Uterus (tissue), 3 donors: ENCODE measurements at regions not wholly inside any gene's neighbourhood (a gene's known extent, or its start where the extent isn't known, plus 50 kb on each side); places are given as distances from the start of the nearest gene placed in this dataset.

ENCODE experiments used
- DNase-seq, 2 donors: peaks; one replicate each; pipeline ENCODE4 v3.0.0-alpha.2; 2019 to 2020
- H3K27ac ChIP-seq, 2 donors: fragments of 200-600 bp; sonication (generic); 1 replicate in 1 of 2; 2 replicates in 1 of 2; pipeline ENCODE4 v1.5.1; 2016 to 2018
- H3K27me3 ChIP-seq, 2 donors: fragments of 200-600 bp; sonication (generic); one replicate each; pipeline ENCODE4 v1.5.1; 2018 to 2019; ENCODE audit warnings: control low read depth in 1 of 2
- H3K36me3 ChIP-seq, 2 donors: fragments of 200-600 bp; sonication (generic); one replicate each; pipeline ENCODE4 v1.5.1; 2019; ENCODE audit warnings: control low read depth in 1 of 2
- H3K4me1 ChIP-seq, 2 donors: fragments of 200-600 bp; sonication (generic); one replicate each; pipeline ENCODE4 v1.5.1; 2018 to 2019; ENCODE audit warnings: control low read depth in 1 of 2
- H3K4me3 ChIP-seq, 2 donors: fragments of 200-600 bp; sonication (generic); 1 replicate in 1 of 2; 2 replicates in 1 of 2; pipeline ENCODE4 v1.5.1; 2018 to 2019; ENCODE audit warnings: mild to moderate bottlenecking in 1 of 2
- H3K9me3 ChIP-seq, 2 donors: fragments of 200-600 bp; sonication (generic); one replicate each; pipeline ENCODE4 v1.5.1; 2019; ENCODE audit warnings: control low read depth in 1 of 2
- POLR2A ChIP-seq, 2 donors: fragments of 450-650 bp; IDR thresholded peaks; one replicate each; pipeline ENCODE4 v1.6.1; 2016; ENCODE audit warnings: antibody characterized with exemption in 2 of 2, mild to moderate bottlenecking in 1 of 2, moderate library complexity in 1 of 2
- intact Hi-C: fragments of 100-400 bp; cut with DNase I; formaldehyde crosslinking; loops from one replicate; pipeline ENCODE4 v1.15.1; 2023; ENCODE audit warnings: low total_unique reads
- TF ChIP-seq, protein P1 (sequence below), 4 experiments: fragments of 200-600 bp in 2 of 4; fragments of 450-650 bp in 2 of 4; sonication (generic) in 2 of 4; IDR thresholded peaks; one replicate each; pipeline ENCODE4 v1.5.1; 2016 to 2019; ENCODE audit warnings: antibody characterized with exemption in 4 of 4, mild to moderate bottlenecking in 2 of 4, moderate library complexity in 1 of 4
- donor health status: DM: yes; HTN: yes; CAD: no.

DNA sequence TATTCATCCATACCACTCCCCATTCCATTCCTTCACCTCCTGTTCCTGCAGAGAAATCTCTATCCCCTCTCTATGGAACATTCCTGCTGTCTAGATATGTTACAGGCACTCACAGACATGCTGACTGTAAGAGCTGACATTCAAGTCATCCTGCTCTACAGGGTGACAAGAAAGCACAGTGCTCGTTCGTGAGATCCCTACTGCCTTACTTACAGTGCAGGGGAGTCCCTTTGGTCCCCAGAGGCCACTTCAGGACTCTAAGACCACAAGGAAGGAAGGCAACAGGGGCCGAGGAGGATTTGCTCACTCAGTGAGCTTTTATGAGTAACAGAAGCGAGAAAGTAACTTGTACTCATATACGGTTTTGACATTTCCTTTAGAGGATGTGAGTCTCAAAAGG, 110.5 kb downstream of the GAS1 start:
- Histone ChIP-seq H3K27ac (peak overlapping the region in 1 of 2 donors; percentile 73), H3K36me3 (no peaks in the 10 kb centered on the region), H3K27me3 (no peaks in the 10 kb centered on the region), H3K9me3 (no peaks in the 10 kb centered on the region), H3K4me3 (no peak overlapping the region), H3K4me1 (no peaks in the 10 kb centered on the region)
- intact Hi-C loops = no loop called here
- TF ChIP-seq, protein P1, sequence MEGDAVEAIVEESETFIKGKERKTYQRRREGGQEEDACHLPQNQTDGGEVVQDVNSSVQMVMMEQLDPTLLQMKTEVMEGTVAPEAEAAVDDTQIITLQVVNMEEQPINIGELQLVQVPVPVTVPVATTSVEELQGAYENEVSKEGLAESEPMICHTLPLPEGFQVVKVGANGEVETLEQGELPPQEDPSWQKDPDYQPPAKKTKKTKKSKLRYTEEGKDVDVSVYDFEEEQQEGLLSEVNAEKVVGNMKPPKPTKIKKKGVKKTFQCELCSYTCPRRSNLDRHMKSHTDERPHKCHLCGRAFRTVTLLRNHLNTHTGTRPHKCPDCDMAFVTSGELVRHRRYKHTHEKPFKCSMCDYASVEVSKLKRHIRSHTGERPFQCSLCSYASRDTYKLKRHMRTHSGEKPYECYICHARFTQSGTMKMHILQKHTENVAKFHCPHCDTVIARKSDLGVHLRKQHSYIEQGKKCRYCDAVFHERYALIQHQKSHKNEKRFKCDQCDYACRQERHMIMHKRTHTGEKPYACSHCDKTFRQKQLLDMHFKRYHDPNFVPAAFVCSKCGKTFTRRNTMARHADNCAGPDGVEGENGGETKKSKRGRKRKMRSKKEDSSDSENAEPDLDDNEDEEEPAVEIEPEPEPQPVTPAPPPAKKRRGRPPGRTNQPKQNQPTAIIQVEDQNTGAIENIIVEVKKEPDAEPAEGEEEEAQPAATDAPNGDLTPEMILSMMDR (IDR thresholded peaks at IDR 0.05) = no peak
- TF ChIP-seq POLR2A (IDR thresholded peaks at IDR 0.05) = no peak
- no peak for DNase-seq

DNA sequence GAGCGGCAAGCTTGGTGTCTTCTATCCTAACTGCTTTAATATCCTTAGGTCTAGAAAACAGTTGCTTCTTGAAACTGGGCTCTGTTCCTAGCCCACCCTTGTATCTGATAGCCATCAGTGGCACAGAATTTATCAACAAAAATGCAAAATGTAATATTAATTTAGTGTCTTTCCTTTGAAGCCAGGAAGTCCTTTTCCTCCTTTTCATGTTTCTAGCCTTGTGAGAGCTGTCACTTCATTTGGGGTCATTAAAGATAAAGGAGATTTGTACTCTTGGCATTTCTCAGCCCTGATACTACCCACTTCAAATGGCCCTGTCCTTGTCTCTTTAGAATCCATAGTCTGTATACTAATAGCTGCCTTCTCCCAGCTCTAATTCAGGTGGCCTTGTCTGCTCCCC, 111.0 kb downstream of the GAS1 start:
- Histone ChIP-seq H3K36me3 (no peaks in the 10 kb centered on the region), H3K27me3 (no peaks in the 10 kb centered on the region), H3K9me3 (no peaks in the 10 kb centered on the region), H3K4me1 (no peaks in the 10 kb centered on the region), H3K4me3 (no peak overlapping the region), H3K27ac (peak overlapping the region in 1 of 2 donors; percentile 73)
- intact Hi-C loops = no loop called here
- DNase-seq = no peak
- TF ChIP-seq, protein P1 (IDR thresholded peaks at IDR 0.05) = no peak
- no peak for TF ChIP-seq POLR2A (IDR thresholded peaks at IDR 0.05)

DNA sequence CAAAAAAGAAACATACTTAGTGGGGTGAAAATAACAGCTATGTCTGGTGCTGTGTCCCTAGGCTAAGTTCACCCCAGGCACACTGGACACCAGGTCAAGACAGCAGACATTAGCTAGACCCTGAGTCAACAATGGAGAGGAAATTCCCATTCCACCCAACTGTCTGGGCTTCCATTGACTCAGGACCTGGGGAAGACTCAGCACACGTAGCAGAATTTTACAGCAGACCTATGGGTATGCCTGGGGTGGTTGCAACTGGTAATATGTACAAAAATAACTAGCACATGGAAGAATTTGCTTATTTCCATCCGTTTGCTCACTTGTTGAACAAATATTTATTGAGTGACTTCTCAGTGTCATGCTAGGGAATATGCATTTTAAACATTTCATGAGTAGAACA, 117.0 kb downstream of the GAS1 start:
- Histone ChIP-seq H3K36me3 (no peaks in the 10 kb centered on the region), H3K4me1 (no peaks in the 10 kb centered on the region), H3K9me3 (no peaks in the 10 kb centered on the region), H3K27me3 (no peaks in the 10 kb centered on the region), H3K27ac (no peak overlapping the region), H3K4me3 (no peak overlapping the region)
- intact Hi-C loops = no loop called here
- no peak for DNase-seq
- TF ChIP-seq, protein P1 (IDR thresholded peaks at IDR 0.05) = no peak
- TF ChIP-seq POLR2A (IDR thresholded peaks at IDR 0.05) = no peak

- intact Hi-C loops = no loop called here
- no peaks in the 10 kb centered on the region for H3K9me3 ChIP-seq
- no peak overlapping the region for H3K4me3 ChIP-seq
- TF ChIP-seq, protein P1 (IDR thresholded peaks at IDR 0.05) = no peak
- TF ChIP-seq POLR2A (IDR thresholded peaks at IDR 0.05) = no peak
- no peak for DNase-seq
- no peak overlapping the region for H3K27ac ChIP-seq
- H3K36me3 ChIP-seq = no peaks in the 10 kb centered on the region
- no peaks in the 10 kb centered on the region for H3K4me1 ChIP-seq
- H3K27me3 ChIP-seq = no peaks in the 10 kb centered on the region
These were observed 117.7 kb downstream of the GAS1 start for GRCh38 chr9:86829496-86830046.

DNA sequence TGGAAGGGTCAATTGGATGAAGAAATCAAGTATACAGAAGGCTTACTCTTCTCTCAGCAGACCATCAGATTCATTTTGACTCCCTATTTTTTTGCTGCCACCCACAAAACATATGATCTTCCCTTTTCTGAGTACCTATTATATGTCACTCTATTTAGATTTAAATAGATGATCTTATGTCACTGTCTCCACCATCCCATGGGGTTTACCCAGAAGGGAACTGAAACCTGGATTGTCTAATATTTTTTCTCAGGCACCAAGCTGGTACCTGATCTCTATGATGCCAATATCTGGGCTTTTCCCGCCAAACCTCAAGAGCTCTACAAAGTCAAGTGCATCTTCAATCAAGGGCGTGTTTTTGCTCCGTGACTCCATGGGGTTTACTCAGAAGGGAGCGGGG, 118.7 kb downstream of the GAS1 start:
- no peak for TF ChIP-seq POLR2A (IDR thresholded peaks at IDR 0.05)
- Histone ChIP-seq H3K27ac (no peak overlapping the region), H3K36me3 (no peaks in the 10 kb centered on the region), H3K4me3 (no peak overlapping the region), H3K27me3 (no peaks in the 10 kb centered on the region), H3K9me3 (no peaks in the 10 kb centered on the region), H3K4me1 (no peaks in the 10 kb centered on the region)
- intact Hi-C loops = no loop called here
- no peak for DNase-seq

- Histone ChIP-seq H3K4me3 (no peak overlapping the region), H3K27ac (no peak overlapping the region), H3K9me3 (no peaks in the 10 kb centered on the region), H3K36me3 (no peaks in the 10 kb centered on the region), H3K27me3 (no peaks in the 10 kb centered on the region), H3K4me1 (no peaks in the 10 kb centered on the region)
- no peak for DNase-seq
- no peak for TF ChIP-seq POLR2A (IDR thresholded peaks at IDR 0.05)
- TF ChIP-seq, protein P1 (IDR thresholded peaks at IDR 0.05) = no peak
- intact Hi-C loops = no loop called here
These were observed 119.4 kb downstream of the GAS1 start for GRCh38 chr9:86827893-86828292.
